Skin of body (tissue), 1 donor: ENCODE measurements at regions not wholly inside any gene's neighbourhood (a gene's known extent, or its start where the extent isn't known, plus 50 kb on each side); places are given as distances from the start of the nearest gene placed in this dataset.
"Not testable (repeated sequence)": the region's sequence is repeated elsewhere in the genome, so short reads cannot be mapped to it uniquely, and the experiment has no call there.

ENCODE experiments used
- DNase-seq: peaks from one replicate; lab custom pipeline; 2025; lab: John Stamatoyannopoulos, UW

- no peak for DNase-seq
Observed at GRCh38 chr5:84885485-84886258, 501.0 kb upstream of the EDIL3 start.

- DNase-seq = no peak
Observed at GRCh38 chr5:84881737-84882136, 497.1 kb upstream of the EDIL3 start.

- no peak for DNase-seq
Observed at GRCh38 chr5:84874196-84874595, 489.5 kb upstream of the EDIL3 start.

- no peak for DNase-seq
Observed at GRCh38 chr5:84872768-84873167, 488.1 kb upstream of the EDIL3 start.

GRCh38 chr5:84870369-84870768, 485.7 kb upstream of the EDIL3 start:
- no peak for DNase-seq

- DNase-seq = no peak
Observed at GRCh38 chr5:84869675-84870074, 485.0 kb upstream of the EDIL3 start.

- DNase-seq = not testable (repeated sequence)
Observed at GRCh38 chr5:84863936-84864335, 479.3 kb upstream of the EDIL3 start.

- DNase-seq = no peak
Observed at GRCh38 chr5:84863020-84863419, 478.3 kb upstream of the EDIL3 start.

GRCh38 chr5:84862132-84862531, 477.5 kb upstream of the EDIL3 start:
- no peak for DNase-seq

GRCh38 chr5:84861306-84861705, 476.6 kb upstream of the EDIL3 start:
- no peak for DNase-seq

- DNase-seq = no peak
Observed at GRCh38 chr5:84859056-84859455, 474.4 kb upstream of the EDIL3 start.

GRCh38 chr5:84831701-84832100, 447.0 kb upstream of the EDIL3 start:
- DNase-seq = no peak

GRCh38 chr5:84830265-84830664, 445.6 kb upstream of the EDIL3 start:
- DNase-seq = no peak

- DNase-seq = peak; percentile 2
Observed at GRCh38 chr5:84825606-84826005, 440.9 kb upstream of the EDIL3 start.

- DNase-seq = no peak
Observed at GRCh38 chr5:84821924-84822323, 437.2 kb upstream of the EDIL3 start.

- no peak for DNase-seq
Observed at GRCh38 chr5:84817953-84818352, 433.3 kb upstream of the EDIL3 start.

- no peak for DNase-seq
Observed at GRCh38 chr5:84816746-84817547, 432.3 kb upstream of the EDIL3 start.

GRCh38 chr5:84816160-84816559, 431.5 kb upstream of the EDIL3 start:
- no peak for DNase-seq

GRCh38 chr5:84805473-84805872, 420.8 kb upstream of the EDIL3 start:
- DNase-seq = no peak

- no peak for DNase-seq
Observed at GRCh38 chr5:84796399-84796798, 411.7 kb upstream of the EDIL3 start.

- DNase-seq = no peak
Observed at GRCh38 chr5:84794486-84795035, 409.9 kb upstream of the EDIL3 start.

GRCh38 chr5:84791730-84792129, 407.1 kb upstream of the EDIL3 start:
- DNase-seq = no peak

- DNase-seq = no peak
Observed at GRCh38 chr5:84791138-84791537, 406.5 kb upstream of the EDIL3 start.
